NCI-H2171 (cell line): ENCODE measurements at regions not wholly inside any gene's neighbourhood (a gene's known extent, or its start where the extent isn't known, plus 50 kb on each side); places are given as distances from the start of the nearest gene placed in this dataset.
"Not testable (repeated sequence)": the region's sequence is repeated elsewhere in the genome, so short reads cannot be mapped to it uniquely, and the experiment has no call there.

ENCODE experiments used
- DNase-seq: peaks from one replicate; lab custom pipeline; 2025; lab: John Stamatoyannopoulos, UW

DNA sequence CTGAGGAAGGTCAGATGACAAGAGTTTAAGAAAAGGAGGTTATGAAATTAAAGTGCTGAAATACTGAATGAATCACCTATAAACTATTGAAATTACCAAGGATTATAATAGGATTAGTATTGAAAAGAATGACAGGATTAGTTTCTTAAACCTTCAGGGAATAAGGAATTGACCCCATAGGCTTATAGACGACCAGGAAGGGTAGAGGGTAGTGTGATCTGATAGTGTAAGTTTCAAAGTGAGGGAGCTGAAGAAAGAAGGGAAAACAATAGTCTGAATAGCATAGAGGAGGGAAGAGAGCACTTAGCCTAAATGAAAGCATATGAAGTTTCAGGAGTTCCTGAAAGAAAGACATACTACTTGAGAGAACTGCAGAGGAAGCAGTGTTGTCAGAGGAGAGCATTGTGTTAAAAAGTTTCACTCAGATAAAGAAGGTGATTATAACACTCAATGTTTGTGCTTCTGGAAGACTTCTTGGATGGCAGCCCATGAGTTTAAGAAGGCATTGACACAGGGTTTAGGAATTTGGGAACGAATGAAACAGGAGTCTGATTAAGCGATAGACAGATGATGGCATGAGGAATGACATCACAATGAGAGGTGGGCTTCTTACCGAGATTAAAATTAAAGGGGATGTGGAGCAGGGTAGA is 557.9 kb upstream of the GRAMD2B start:
- DNase-seq = no peak

- DNase-seq = no peak
Measured at GRCh38 chr5:125868036-125868435, 555.2 kb upstream of the GRAMD2B start.

DNA sequence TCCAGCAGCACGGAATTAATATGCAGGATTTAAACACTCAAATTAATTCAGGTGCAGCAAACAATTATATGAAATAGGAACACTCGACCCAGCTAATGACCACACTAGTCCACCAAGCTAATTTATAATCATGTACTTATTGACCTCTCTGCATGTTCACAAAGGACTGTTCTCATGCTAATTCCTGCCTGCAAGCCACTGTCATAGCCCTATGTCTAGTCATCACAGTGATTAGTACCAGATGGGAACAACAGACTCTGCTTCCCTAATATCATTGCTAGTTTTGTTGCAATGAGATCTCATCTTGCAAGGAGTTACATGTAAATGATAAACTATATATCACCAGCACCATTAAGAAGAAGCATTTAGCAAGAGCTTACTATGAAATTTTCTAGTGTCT is 553.0 kb upstream of the GRAMD2B start:
- DNase-seq = no peak

DNA sequence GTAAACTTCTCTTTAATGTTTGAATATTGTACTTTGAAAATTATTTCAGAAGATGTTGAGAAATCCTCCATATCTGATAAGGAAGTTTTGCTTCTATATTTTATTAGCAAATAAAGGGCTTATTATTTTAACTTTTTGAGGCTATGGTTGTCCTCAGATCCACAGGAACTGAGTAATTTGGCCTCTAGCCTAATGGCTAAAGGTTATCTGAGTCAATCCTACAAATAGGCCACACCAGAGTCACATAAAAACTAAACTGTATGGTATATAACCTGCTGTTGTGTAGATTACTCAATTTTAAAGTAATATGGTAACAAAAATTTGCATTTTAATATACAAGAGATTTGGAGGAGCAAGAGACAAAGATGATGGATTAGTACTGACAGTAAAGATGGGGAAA is 549.2 kb upstream of the GRAMD2B start:
- no peak for DNase-seq

DNA sequence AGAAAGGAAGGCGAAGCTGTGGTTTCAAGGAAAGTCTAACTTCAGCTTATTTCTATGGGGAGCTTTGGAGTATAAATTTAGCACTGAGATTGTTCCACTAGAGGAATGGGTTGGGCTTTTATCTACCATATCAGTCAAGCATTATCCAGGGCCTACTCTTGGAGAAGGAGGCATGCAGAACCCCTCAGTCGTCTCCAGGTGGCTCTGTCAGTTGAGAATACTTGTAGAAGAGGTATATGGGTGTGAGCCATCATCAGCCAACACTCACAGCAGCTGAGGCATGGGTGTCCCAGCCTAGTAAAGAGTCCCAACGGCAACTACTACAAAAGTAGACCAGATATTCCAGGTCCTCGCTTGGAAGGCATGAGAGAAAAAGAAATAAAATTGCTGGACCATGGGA is 548.5 kb upstream of the GRAMD2B start:
- DNase-seq = no peak

DNA sequence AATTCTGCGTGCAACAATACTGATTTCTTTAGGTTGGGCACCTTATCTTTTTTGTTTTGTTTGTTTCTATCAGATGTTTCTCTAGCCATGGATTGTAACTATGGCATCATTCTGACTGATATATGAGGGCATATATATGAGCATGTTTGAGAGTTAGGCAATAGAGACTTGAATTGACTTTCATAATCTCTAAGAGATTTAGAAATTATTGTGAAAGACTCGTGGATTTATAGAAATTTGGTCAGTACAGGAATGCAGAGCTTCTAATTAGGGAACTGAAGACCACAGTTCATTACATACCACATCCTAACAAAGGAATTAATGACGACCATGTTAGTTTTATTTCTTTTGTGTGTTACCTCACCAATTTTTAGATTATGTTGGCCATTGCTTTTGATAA is 546.0 kb upstream of the GRAMD2B start:
- DNase-seq = no peak

DNA sequence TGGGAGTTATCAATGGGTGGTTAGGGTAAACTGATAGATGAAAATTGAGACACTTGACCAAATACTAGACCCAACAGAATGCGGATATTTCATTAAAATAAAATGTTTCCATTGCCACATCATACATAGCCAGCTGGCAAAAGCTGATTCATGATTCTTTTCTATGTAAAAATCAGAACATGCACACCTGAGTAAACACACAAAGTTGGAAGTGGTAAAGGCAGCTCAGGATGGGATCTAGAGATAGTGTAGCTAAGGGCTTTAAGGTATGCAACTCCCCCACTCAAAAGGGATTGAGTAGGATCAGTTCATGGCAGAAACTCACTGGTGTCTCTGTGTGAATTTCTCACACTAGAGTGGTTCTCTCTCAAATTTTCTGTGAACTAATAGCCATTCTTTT is 541.1 kb upstream of the GRAMD2B start:
- no peak for DNase-seq

- no peak for DNase-seq
Measured at GRCh38 chr5:125883223-125883622, 540.0 kb upstream of the GRAMD2B start.

- no peak for DNase-seq
Measured at GRCh38 chr5:125888358-125888757, 534.9 kb upstream of the GRAMD2B start.

DNA sequence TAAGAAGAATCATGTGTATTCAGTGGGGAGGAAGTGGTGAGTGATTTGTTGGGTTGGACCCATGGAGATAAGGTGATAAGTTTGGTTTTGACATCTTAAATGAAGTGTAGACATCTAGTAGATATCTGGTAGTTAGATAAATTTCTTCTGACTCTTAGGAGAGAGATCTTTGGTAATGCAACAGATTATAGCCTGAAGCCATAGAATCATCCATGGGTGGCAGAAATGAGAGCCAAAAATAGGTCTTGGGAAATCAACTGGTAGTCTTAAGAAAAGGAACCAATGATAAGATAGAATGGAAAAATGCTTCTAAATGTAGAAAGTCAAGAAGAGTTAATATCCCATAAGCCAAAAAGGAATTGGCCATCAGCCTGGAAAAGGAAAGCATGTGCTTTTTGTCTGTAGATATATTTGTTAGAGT is 532.7 kb upstream of the GRAMD2B start:
- DNase-seq = no peak

DNA sequence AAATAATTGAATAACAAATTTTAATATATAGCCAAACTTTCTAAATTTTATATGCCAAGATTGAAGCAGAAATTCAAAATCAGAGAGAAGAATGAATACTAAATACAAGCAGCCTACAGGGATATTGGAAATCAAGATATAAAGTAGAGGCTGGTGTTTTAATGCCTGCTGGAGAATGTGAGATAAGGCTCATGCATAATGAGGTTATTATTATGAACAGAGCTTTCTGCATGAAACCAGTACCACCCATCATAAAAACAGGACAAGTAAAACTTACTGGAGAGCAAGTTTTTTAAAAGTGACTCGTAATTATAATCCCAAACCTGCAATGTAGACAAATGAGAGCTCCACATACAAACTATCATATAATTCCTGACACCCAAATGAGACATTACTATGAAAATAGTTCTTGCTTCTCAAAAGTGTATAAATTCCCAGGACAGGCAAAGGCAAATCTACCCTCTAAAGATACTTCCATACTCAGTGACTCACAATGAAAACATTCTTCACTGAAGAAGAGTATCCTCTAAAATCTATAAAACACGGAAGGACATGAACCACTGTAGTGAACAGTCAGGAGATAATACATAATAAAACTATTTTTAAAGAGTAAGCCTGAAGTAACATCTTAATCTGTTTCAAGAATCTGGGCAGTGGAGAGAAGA is 532.0 kb upstream of the GRAMD2B start:
- DNase-seq = no peak

GRCh38 chr5:125894383-125894782 is 528.8 kb upstream of the GRAMD2B start:
- no peak for DNase-seq

DNA sequence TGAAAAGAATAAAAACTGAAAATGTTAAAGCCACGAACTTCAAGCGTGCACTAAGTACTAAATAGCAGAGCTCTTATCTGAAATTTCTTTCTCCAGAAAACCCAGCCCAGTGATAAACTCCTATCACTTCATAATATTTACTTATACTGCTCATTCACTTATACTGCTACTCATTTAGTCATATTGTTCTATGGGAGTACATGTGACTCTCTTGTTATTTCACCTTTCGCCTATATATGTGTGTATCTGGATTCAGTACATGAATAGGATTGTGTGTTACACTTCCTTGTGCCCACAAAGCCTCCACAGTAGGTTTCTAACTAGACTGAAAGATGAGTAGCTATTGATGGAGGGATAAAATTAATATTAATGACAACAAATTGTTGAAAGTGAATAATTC is 526.8 kb upstream of the GRAMD2B start:
- DNase-seq = no peak

DNA sequence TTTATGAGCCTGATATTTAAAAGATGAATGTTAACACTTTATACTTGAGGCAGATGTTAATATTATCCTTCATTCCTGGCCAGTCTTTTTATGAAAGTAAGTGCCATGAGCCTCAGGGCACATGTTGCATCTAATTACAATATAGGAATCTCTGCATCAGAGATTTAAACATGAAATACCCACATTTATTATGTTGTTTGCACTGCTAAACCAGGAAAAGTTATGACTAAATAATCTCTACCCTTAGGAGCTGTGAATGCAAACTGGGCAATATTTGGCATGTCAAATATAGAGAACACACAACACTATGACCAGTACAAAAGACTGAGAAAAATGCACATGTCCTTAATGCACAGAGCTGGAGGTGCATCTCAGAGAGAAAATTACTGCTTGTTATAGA is 526.1 kb upstream of the GRAMD2B start:
- DNase-seq = no peak

DNA sequence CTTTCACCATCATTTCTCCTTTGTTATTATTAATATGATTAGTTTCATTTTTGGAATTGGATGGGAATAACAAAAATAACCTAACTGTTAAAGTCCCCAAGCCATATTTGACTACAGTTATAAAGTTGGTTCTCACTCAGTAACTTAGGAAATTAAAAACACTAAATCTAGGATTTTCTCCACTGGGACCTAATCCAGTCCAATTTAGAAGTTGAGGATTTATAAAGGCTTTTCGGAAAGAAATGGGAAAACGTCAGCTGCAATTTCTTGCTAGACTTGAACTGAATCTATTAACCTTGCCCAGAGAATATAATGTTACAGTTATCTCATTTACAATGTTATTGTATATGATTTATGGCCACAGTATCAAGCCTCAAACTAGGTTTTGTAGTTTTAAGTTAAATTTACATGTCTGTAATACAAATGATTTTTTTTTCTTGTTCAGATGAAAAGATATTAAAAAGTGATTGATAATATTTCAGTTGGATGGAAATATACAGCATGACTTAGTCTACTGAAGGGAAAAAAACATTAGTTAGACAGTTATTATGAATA is 524.3 kb upstream of the GRAMD2B start:
- no peak for DNase-seq

DNA sequence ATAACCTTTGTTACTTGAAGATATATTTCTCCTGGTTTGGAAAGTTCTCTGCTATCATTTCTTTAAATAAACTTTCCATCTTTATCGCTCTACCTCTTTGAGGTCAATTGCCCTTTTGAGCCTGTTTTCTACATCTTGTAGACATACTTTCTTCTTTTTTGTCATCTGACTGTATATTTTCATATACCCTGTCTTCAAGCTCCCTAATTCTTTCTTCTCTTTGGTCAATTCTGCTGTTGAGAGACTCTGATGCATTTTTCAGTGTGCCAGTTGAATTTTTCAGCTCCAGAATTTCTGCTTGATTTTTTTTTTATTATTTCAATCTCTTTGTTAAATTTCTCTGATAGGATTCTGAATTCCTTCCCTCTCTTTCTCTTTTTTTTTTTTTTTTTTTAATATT is 511.2 kb upstream of the GRAMD2B start:
- DNase-seq = no peak

GRCh38 chr5:125913200-125913599 is 510.0 kb upstream of the GRAMD2B start:
- no peak for DNase-seq

DNA sequence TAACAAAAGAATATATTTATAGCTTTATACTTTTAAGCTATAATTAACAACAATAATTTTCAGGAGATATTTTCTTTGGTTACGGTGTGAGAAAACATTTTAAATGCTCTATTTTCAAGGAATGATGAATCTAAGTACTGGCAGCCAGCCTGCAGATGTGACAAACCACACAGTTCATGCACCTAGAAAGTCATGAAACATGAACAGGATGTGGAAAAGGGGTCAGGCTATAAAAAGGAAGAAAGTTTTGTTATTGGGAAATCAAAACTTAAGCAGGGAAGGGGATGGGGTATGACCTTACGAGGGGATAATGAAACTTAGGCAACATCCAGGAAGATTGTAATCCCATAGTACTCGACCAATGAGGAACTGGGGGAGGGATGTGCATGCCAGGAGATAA is 508.7 kb upstream of the GRAMD2B start:
- DNase-seq = no peak

DNA sequence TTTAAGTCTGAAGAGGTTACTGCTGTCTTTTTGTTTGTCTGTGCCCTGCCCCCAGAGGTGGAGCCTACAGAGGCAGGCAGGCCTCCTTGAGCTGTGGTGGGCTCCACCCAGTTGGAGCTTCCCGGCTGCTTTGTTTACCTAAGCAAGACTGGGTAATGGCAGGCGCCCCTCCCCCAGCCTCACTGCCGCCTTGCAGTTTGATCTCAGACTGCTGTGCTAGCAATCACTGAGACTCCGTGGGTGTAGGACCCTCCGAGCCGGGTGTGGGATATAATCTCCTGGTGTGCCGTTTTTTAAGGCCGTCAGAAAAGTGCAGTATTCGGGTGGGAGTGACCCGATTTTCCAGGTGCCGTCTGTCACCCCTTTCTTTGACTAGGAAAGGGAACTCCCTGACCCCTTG is 499.3 kb upstream of the GRAMD2B start:
- not testable (repeated sequence) for DNase-seq

- DNase-seq = no peak
Measured at GRCh38 chr5:125926172-125926571, 497.0 kb upstream of the GRAMD2B start.

DNA sequence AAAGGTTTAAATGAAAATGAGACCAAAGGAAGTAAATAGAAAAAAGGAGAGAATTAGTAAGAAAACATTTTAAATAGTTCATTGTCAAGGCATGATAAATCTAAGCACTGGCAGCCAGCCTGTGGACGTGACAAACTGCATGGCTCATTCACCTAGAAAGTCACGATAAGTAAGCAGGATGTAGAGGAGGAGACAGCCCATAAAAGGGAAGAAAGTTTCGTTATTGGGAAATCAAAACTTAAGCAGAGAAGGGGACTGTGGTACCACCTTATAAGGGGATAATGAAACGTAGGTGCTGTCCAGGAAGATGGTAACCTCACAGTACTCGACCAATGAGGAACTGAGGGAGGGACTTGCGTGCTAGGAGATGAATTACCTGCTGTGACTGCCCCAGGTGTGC is 494.5 kb upstream of the GRAMD2B start:
- no peak for DNase-seq

DNA sequence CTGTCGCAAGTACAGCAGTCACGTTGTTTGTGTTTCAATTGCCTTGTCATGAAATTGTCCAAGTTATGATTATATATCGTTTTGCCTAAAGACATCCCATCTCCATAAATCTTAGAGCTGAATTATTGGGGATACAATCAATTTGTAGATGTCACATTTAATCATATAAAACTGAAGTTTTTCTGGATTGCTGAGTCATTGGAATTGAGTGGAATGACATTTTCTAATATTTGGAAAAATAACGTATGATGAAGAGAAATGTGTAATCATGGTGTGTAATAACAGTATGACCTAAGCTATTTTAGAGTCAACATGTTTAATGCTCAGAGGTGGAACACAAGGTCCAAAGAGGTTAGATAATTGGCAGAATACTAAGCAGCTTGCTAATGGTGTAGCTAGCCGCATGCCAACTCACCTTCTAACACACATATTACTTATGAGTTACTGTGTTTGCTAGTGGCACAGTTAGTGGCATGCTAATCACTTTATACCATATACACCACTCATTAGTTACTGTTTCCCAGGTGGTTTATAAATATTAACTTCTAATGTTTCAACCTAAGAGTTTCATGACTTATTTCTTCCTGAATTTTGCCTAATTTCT is 473.1 kb upstream of the GRAMD2B start:
- no peak for DNase-seq

GRCh38 chr5:125961150-125961549 is 462.1 kb upstream of the GRAMD2B start:
- no peak for DNase-seq
